Panc1 (cell line): ENCODE measurements at regions not wholly inside any gene's neighbourhood (a gene's known extent, or its start where the extent isn't known, plus 50 kb on each side); places are given as distances from the start of the nearest gene placed in this dataset.

ENCODE experiments used
- ATAC-seq: fragments of 200-7000 bp; cut with Tn5 transposase; 2 replicates; pipeline ENCODE4 v1.9.1; 2020; ENCODE audit warnings: mild to moderate bottlenecking, moderate library complexity
- BruUV-seq: library from RNA; stranded (reverse); fragments of 400-500 nt; replicated peaks from 2 replicates; lab custom pipeline; 2021; lab: Mats Ljungman, UMichigan
- CTCF ChIA-PET: fragments of 300-600 bp; sonication (Branson Sonifier 250); formaldehyde crosslinking; loops from one replicate; lab custom pipeline; 2022; ENCODE audit warnings: antibody characterized with exemption; lab: Charles Lee
- POLR2A ChIA-PET: fragments of 300-600 bp; sonication (Branson Sonifier 250); formaldehyde crosslinking; loops from one replicate; lab custom pipeline; 2022; ENCODE audit warnings: antibody characterized with exemption; lab: Charles Lee
- DNase-seq: peaks from one replicate; pipeline ENCODE4 v3.0.0-alpha.2; 2010; ENCODE audit warnings: low read depth, low spot score
- H3K27ac ChIP-seq: 2 replicates; pipeline ENCODE4 v1.5.1; 2011; ENCODE audit warnings: mild to moderate bottlenecking, low read length, inconsistent platforms
- H3K27me3 ChIP-seq: fragments of 200-500 bp; sonication (Bioruptor generic); 2 replicates; pipeline ENCODE4 v1.6.0; 2014; ENCODE audit warnings: low read length, inconsistent platforms; ENCODE audit not compliant: control insufficient read depth, insufficient read depth
- H3K36me3 ChIP-seq: fragments of 200-500 bp; sonication (Bioruptor generic); 2 replicates; pipeline ENCODE4 v1.5.1; 2014; ENCODE audit warnings: inconsistent platforms, mild to moderate bottlenecking, low read length, moderate library complexity; ENCODE audit not compliant: control insufficient read depth, insufficient read depth
- H3K4me1 ChIP-seq: 2 replicates; pipeline ENCODE4 v1.5.1; 2011; ENCODE audit warnings: inconsistent platforms, mild to moderate bottlenecking, low read length, moderate library complexity; ENCODE audit not compliant: control insufficient read depth, insufficient read depth
- H3K4me3 ChIP-seq, 2 experiments: 2 replicates each; pipeline ENCODE4 v1.5.1; 2011 to 2012; ENCODE audit warnings: low read depth in 2 of 2, low read length in 2 of 2, mild to moderate bottlenecking in 2 of 2, inconsistent platforms in 1 of 2, moderate library complexity in 1 of 2
- H3K9me3 ChIP-seq: fragments of 200-500 bp; sonication (Bioruptor generic); 2 replicates; pipeline ENCODE4 v1.5.1; 2014; ENCODE audit warnings: low read depth, mild to moderate bottlenecking, inconsistent platforms, low read length, moderate library complexity; ENCODE audit not compliant: control insufficient read depth, insufficient read depth
- POLR2AphosphoS5 ChIP-seq: IDR thresholded peaks from 2 replicates; pipeline ENCODE4 v1.6.1; 2012; ENCODE audit warnings: mild to moderate bottlenecking, low read depth, low read length, moderate library complexity
- SIN3A ChIP-seq: IDR thresholded peaks from 2 replicates; pipeline ENCODE4 v1.6.1; 2012; ENCODE audit warnings: low read depth, mild to moderate bottlenecking, low read length, moderate library complexity, borderline replicate concordance; ENCODE audit not compliant: insufficient read depth
- TCF7L2 ChIP-seq: IDR thresholded peaks from 2 replicates; pipeline ENCODE4 v1.6.1; 2011; ENCODE audit warnings: mild to moderate bottlenecking, low read depth, low read length, inconsistent platforms
- in situ Hi-C: cut with HindIII; loops from 2 replicates; pipeline ENCODE4 v1.10.0; 2016; ENCODE audit warnings: low sequenced_read_pairs, low pct_unique_long_range_greater_than_20kb
- intact Hi-C: fragments of 100-400 bp; cut with micrococcal nuclease; formaldehyde crosslinking; loops from one replicate; pipeline ENCODE4 v1.10.0; 2022; ENCODE audit not compliant: unreplicated experiment
- TF ChIP-seq, protein P1 (sequence below): fragments of 450-650 bp; IDR thresholded peaks from 2 replicates; pipeline ENCODE4 v1.5.1; 2017; ENCODE audit warnings: mild to moderate bottlenecking
- TF ChIP-seq, protein P2 (sequence below), 2 experiments: IDR thresholded peaks; 2 replicates each; pipeline ENCODE4 v1.6.1; 2011 to 2012; ENCODE audit warnings: low read depth in 2 of 2, control low read depth in 1 of 2, low read length in 1 of 2, mild to moderate bottlenecking in 1 of 2, moderate library complexity in 1 of 2; ENCODE audit not compliant: insufficient read depth in 1 of 2

DNA sequence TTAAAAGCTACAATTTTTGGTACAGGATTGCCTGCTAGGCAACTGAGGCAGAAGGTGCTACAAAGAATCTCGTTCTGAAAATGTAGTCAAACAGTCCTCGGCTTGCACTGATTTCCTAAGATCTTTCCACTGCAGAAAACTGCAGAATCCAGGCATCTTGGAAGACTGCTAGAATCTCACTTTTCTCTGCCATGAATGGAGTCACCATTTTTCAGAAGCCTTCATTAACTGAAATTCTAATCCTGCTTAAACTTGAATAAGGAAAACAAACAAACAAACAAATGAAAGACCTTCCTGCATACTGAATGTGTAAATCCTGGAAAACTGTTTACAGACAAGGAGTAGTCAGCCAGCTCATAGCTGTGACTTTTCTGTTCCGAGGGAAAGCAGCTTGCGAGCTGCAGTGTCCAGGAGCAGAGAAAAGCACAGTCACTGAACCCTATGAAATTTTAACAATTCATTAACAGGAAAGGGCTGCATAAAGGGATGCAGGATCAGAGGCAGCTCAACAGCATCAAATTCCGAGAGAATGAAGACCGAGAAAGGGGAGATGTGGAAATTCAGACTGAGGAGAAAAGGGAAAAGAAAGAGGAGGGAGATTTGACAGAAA lies 210.5 kb upstream of the PIK3C3 start:
- ATAC-seq (no peak), DNase-seq (no peak)
- intact Hi-C loops (loop anchor here (10.0 kb wide), 1 partner anchor 340 kb away; no protein-coding TSS in a partner anchor), in situ Hi-C loops (no loop called here)
- ChIA-PET CTCF (no interaction called here), POLR2A (no interaction called here)
- Histone ChIP-seq H3K4me1 (no peaks in the 10 kb centered on the region), H3K9me3 (no peaks in the 10 kb centered on the region), H3K27ac (no peak overlapping the region), H3K36me3 (no peaks in the 10 kb centered on the region), H3K27me3 (no peaks in the 10 kb centered on the region), H3K4me3 (no peak overlapping the region)
- no TSS peak for BruUV-seq
- TF ChIP-seq, protein P1, sequence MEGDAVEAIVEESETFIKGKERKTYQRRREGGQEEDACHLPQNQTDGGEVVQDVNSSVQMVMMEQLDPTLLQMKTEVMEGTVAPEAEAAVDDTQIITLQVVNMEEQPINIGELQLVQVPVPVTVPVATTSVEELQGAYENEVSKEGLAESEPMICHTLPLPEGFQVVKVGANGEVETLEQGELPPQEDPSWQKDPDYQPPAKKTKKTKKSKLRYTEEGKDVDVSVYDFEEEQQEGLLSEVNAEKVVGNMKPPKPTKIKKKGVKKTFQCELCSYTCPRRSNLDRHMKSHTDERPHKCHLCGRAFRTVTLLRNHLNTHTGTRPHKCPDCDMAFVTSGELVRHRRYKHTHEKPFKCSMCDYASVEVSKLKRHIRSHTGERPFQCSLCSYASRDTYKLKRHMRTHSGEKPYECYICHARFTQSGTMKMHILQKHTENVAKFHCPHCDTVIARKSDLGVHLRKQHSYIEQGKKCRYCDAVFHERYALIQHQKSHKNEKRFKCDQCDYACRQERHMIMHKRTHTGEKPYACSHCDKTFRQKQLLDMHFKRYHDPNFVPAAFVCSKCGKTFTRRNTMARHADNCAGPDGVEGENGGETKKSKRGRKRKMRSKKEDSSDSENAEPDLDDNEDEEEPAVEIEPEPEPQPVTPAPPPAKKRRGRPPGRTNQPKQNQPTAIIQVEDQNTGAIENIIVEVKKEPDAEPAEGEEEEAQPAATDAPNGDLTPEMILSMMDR: no peak
- TF ChIP-seq SIN3A (no peak), POLR2AphosphoS5 (no peak), TCF7L2 (no peak)
- TF ChIP-seq, protein P2, sequence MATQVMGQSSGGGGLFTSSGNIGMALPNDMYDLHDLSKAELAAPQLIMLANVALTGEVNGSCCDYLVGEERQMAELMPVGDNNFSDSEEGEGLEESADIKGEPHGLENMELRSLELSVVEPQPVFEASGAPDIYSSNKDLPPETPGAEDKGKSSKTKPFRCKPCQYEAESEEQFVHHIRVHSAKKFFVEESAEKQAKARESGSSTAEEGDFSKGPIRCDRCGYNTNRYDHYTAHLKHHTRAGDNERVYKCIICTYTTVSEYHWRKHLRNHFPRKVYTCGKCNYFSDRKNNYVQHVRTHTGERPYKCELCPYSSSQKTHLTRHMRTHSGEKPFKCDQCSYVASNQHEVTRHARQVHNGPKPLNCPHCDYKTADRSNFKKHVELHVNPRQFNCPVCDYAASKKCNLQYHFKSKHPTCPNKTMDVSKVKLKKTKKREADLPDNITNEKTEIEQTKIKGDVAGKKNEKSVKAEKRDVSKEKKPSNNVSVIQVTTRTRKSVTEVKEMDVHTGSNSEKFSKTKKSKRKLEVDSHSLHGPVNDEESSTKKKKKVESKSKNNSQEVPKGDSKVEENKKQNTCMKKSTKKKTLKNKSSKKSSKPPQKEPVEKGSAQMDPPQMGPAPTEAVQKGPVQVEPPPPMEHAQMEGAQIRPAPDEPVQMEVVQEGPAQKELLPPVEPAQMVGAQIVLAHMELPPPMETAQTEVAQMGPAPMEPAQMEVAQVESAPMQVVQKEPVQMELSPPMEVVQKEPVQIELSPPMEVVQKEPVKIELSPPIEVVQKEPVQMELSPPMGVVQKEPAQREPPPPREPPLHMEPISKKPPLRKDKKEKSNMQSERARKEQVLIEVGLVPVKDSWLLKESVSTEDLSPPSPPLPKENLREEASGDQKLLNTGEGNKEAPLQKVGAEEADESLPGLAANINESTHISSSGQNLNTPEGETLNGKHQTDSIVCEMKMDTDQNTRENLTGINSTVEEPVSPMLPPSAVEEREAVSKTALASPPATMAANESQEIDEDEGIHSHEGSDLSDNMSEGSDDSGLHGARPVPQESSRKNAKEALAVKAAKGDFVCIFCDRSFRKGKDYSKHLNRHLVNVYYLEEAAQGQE (IDR thresholded peaks at IDR 0.05; ENCODE audit: insufficient read depth in 1 of 2, low read depth in 2 of 2, low read length in 1 of 2): no peak

DNA sequence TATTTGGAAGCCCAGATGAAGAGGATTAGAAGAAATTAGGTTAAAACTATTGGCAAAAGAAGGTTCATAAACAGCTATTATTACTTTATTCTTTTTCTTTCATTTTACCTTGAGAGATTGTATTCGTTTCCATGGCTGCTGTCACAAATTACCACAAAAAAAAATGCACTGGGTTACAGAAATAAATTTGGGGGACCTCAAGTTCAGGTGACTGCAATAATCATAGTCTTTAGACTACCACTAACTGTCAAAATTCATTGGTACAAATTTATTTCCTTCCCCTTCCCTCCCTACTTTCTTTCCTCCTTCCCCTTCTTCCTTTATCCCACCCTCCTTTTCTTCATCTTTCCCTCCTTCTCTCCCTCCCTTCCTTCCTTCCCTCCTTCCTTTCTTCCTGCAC lies 217.8 kb upstream of the PIK3C3 start:
- intact Hi-C loops: no loop called here
- no peak for ATAC-seq
- DNase-seq: no peak
- H3K27me3 ChIP-seq: no peaks in the 10 kb centered on the region
- H3K4me1 ChIP-seq: no peaks in the 10 kb centered on the region
- BruUV-seq: no TSS peak
- H3K9me3 ChIP-seq: no peaks in the 10 kb centered on the region
- CTCF ChIA-PET: no interaction called here
- TF ChIP-seq TCF7L2 (no peak), POLR2AphosphoS5 (no peak), SIN3A (no peak)
- TF ChIP-seq, protein P1: no peak
- TF ChIP-seq, protein P2 (IDR thresholded peaks at IDR 0.05; ENCODE audit: insufficient read depth in 1 of 2, low read depth in 2 of 2, low read length in 1 of 2): no peak
- H3K36me3 ChIP-seq: no peaks in the 10 kb centered on the region
- H3K27ac ChIP-seq: no peak overlapping the region
- POLR2A ChIA-PET: no interaction called here
- in situ Hi-C loops: no loop called here
- no peak overlapping the region for H3K4me3 ChIP-seq
